PFSK-1 (cell line): ENCODE measurements at regions not wholly inside any gene's neighbourhood (a gene's known extent, or its start where the extent isn't known, plus 50 kb on each side); places are given as distances from the start of the nearest gene placed in this dataset.

Experiments used
- FOXP2 ChIP-seq: optimal IDR thresholded peaks from 2 replicates; pipeline ENCODE3; 2011; ENCODE audit warnings: borderline replicate concordance, control low read depth, inconsistent platforms; ENCODE audit not compliant: insufficient read depth; ENCODE audit errors: extremely low read length, extremely low read depth
- POLR2AphosphoS5 ChIP-seq: IDR thresholded peaks from 2 replicates; pipeline ENCODE4 v1.6.1; 2012; ENCODE audit warnings: low read depth, mild to moderate bottlenecking, control low read depth, low read length, moderate library complexity
- REST ChIP-seq, 2 experiments: IDR thresholded peaks; 2 replicates each; pipeline versions ENCODE4 v1.6.1 to v1.8.0; 2011 to 2012; ENCODE audit warnings: low read depth in 2 of 2, low read length in 2 of 2, control low read depth in 1 of 2, inconsistent platforms in 1 of 2, mild to moderate bottlenecking in 1 of 2, moderate library complexity in 1 of 2; ENCODE audit not compliant: insufficient read depth in 1 of 2
- SIN3A ChIP-seq: IDR thresholded peaks from 2 replicates; pipeline ENCODE4 v1.6.1; 2012; ENCODE audit warnings: mild to moderate bottlenecking, low read length, moderate library complexity, borderline replicate concordance; ENCODE audit not compliant: insufficient read depth
- TAF1 ChIP-seq: IDR thresholded peaks from 2 replicates; pipeline ENCODE4 v1.6.1; 2012; ENCODE audit warnings: low read length, control low read depth, borderline replicate concordance; ENCODE audit not compliant: insufficient read depth

- TF ChIP-seq TAF1: no peak
- no peak for TF ChIP-seq POLR2AphosphoS5
- no peak for TF ChIP-seq FOXP2
- no peak for TF ChIP-seq REST (IDR thresholded peaks at IDR 0.05; ENCODE audit: insufficient read depth in 1 of 2, low read depth in 2 of 2, low read length in 2 of 2)
- no peak for TF ChIP-seq SIN3A
These were observed 317.4 kb upstream of the ADARB2 start for GRCh38 chr10:2054728-2055127.
